GM13976 (cell line): ENCODE measurements at regions not wholly inside any gene's neighbourhood (a gene's known extent, or its start where the extent isn't known, plus 50 kb on each side); places are given as distances from the start of the nearest gene placed in this dataset.

Source experiments
- DNase-seq: peaks from one replicate; pipeline ENCODE4 v3.0.0; 2012; ENCODE audit warnings: low spot score
- in situ Hi-C: fragments of 300-500 bp; cut with MboI; formaldehyde crosslinking; loops from one replicate; pipeline ENCODE4 v1.12.0; 2022; ENCODE audit warnings: low sequenced_read_pairs, mixed read lengths, inconsistent platforms; ENCODE audit not compliant: unreplicated experiment
- TF ChIP-seq, protein P1 (sequence below): IDR thresholded peaks from 2 replicates; pipeline ENCODE4 v1.5.1; 2012; ENCODE audit warnings: borderline replicate concordance, mild to moderate bottlenecking; ENCODE audit not compliant: insufficient read depth; ENCODE audit errors: extremely low read depth, missing control alignments, control extremely low read depth

DNA sequence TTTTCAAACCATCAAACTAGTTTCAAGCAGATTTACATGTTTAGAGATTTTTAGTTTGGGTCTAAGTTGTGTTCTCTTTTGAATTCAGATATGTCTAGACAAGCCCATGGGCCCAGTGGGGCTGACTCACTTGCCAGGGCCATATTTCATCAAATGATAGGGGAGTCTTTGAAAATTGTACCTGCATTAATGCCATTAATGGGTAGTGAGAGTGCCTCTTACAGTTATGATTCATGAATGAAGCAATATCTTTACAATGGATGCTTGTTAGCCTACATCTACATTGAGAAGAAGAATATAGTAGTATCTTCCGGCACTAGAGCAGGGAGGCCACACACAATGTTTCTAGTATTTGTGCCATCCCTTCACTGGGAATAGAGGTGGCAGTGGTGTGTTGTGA lies 174.2 kb upstream of the E2F7 start:
- no peak for DNase-seq
- in situ Hi-C loops: no loop called here
- TF ChIP-seq, protein P1, sequence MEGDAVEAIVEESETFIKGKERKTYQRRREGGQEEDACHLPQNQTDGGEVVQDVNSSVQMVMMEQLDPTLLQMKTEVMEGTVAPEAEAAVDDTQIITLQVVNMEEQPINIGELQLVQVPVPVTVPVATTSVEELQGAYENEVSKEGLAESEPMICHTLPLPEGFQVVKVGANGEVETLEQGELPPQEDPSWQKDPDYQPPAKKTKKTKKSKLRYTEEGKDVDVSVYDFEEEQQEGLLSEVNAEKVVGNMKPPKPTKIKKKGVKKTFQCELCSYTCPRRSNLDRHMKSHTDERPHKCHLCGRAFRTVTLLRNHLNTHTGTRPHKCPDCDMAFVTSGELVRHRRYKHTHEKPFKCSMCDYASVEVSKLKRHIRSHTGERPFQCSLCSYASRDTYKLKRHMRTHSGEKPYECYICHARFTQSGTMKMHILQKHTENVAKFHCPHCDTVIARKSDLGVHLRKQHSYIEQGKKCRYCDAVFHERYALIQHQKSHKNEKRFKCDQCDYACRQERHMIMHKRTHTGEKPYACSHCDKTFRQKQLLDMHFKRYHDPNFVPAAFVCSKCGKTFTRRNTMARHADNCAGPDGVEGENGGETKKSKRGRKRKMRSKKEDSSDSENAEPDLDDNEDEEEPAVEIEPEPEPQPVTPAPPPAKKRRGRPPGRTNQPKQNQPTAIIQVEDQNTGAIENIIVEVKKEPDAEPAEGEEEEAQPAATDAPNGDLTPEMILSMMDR: no peak

DNA sequence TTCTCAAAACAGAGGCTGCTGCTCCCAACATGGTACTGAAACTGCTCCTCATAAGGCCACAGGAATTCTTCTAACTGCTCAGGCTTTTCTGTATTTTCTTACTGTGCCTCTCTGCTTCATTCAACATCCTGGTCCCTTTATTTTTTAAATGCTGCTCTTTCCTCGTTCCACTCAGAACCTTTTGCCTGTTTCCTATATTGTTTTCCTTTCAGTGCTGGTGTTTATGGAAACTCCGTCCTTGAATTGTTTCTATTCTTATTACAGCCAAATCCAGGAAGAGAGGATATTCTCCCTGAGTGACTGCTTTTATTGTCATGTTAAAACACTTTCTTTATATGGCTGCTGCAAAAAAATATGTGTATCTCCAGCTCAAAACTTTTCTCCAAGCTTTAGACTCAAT lies 173.0 kb upstream of the E2F7 start:
- TF ChIP-seq, protein P1: no peak
- in situ Hi-C loops: no loop called here
- DNase-seq: no peak

DNA sequence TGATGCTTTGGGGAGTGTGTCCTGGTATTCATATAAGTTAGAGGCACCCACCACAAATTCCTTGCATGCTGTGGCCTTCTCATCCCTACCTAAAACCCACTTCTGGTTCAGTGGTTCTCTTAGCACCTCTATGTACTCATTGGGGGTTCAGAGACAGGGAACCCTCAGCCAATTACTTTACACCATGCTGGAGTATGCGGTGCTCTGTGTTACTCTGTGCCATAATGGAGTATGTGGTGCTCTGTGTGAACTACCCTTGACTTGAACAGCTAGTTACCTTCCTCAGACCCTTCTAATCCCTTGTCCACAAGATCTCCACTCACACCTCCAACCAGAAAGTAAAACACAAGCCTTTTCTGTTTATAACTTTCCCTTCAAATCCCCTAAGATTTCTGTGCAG lies 172.5 kb upstream of the E2F7 start:
- TF ChIP-seq, protein P1: no peak
- in situ Hi-C loops: no loop called here
- no peak for DNase-seq

DNA sequence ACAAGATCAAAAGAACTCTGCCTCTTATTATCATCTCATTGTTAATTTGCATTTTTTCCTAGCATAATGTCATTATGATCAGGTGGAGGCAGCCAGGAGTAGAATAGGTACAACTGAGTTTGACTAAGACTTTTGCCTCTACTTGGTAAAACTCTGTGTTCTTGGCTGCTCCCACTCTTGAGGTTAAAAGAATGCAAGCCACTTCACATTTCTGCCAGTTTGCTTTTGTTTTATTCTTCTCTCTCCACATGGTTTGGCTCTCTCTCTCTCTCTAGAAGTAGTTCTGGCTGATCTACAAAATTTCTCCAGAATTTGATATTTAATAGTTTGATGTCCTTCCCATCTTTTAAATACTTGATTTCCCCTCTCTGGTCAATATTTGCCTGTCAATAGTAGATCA lies 170.7 kb upstream of the E2F7 start:
- DNase-seq: no peak
- TF ChIP-seq, protein P1: no peak
- in situ Hi-C loops: no loop called here

DNA sequence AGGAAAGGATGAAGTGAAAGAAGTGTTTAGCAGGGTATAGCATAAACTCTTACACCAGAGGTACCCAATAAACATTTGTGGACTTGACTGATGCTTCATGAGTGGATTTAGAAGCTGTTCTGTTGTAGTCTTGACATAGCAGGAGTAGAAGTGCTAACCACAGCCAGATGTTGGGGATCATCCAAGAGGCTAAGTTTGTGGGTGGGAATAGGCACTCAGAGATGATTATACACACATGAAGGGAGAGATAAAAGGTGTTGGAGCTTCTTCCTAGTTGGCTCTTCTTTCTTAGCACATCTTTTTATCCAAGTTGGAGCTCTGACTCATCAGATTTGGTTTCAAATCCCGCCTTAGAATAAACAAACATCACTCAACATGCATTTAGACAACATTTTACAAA lies 166.7 kb upstream of the E2F7 start:
- DNase-seq: no peak
- TF ChIP-seq, protein P1: no peak
- in situ Hi-C loops: no loop called here

DNA sequence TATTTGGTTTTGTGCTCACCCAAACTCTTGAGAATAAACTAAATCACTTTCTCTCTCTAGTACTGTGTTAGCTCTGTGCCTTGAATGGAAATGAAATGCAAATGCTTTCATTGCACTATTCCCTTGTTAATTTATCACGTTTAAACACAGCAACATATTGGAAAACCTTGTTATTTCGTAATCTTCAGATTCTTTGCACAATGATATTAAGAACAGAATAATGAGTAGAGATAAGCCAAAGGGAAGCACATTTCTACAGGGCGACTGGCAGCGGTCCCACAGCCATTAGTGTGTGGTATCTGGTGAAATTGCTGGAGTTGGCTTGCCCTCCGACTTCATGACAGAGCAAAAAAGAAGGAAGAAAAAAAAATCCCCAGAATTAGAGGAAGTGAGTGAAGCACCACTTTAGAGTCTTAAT lies 166.1 kb upstream of the E2F7 start:
- in situ Hi-C loops: no loop called here
- no peak for DNase-seq
- TF ChIP-seq, protein P1: no peak
